ENCODE measurements at regions not wholly inside any gene's neighbourhood (a gene's known extent, or its start where the extent isn't known, plus 50 kb on each side); places are given as distances from the start of the nearest gene placed in this dataset. TPM values are rescaled to one million over a fixed set of nuclear protein-coding genes. Genes with fewer than 3 reads are reported as not detected.
A peak's percentile ranks its signal among the peaks of the same experiment; 100 is the strongest.
"Not testable (repeated sequence)": the region's sequence is repeated elsewhere in the genome, so short reads cannot be mapped to it uniquely, and the experiment has no call there.

DNA sequence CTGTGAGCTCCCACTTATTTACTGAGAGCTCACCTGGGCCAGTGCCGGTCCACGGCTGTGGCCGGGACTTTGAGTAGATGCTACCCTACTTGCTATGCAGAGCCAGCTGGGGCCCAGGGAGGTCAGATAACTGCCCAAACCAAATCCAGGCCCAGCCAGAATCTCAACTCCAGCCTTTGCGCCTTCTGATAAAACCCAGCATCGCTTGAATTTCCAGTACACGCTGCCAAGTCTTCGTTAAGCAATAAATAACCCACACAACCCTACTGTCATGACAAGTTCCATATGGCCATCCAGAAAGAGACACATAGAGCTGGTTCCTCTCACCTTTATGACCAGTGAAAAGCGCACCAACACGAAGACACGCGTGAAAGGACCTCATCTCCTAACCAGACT lies 55.6 kb upstream of the SPN start:
- 91 to 100% methylated on average over 4 to 11 of the region's 11 CpGs for WGBS, 2 experiments (ENCODE audit: insufficient coverage in 1 of 2, insufficient read length in 1 of 2)
- H3K9me3 Mint-ChIP-seq; H3K4me3 ChIP-seq (ENCODE audit: low read length); H3K27ac Mint-ChIP-seq; H3K27me3 ChIP-seq (ENCODE audit: control insufficient read depth, insufficient read depth, low read length, poor library complexity, severe bottlenecking); H3K9me3 ChIP-seq (ENCODE audit: control insufficient read depth, low read length); H3K36me3 ChIP-seq (ENCODE audit: control insufficient read depth, insufficient read depth, low read length); H3K9ac ChIP-seq (ENCODE audit: extremely low read depth, low read length, poor library complexity, severe bottlenecking); DNase-seq; H3K27ac ChIP-seq (ENCODE audit: low read depth, low read length); H3K4me1 ChIP-seq (ENCODE audit: control insufficient read depth, insufficient read depth, low read length): not testable (repeated sequence)
- Mint-ChIP-seq H3K4me3 (peak overlapping the region; percentile 10), H3K27me3 (ENCODE audit: insufficient read depth) (peaks cover 22% of the 10 kb centered on the region), H3K4me1 (peaks cover 23% of the 10 kb centered on the region), H3K36me3 (ENCODE audit: low read depth) (peaks cover 18% of the 10 kb centered on the region)

DNA sequence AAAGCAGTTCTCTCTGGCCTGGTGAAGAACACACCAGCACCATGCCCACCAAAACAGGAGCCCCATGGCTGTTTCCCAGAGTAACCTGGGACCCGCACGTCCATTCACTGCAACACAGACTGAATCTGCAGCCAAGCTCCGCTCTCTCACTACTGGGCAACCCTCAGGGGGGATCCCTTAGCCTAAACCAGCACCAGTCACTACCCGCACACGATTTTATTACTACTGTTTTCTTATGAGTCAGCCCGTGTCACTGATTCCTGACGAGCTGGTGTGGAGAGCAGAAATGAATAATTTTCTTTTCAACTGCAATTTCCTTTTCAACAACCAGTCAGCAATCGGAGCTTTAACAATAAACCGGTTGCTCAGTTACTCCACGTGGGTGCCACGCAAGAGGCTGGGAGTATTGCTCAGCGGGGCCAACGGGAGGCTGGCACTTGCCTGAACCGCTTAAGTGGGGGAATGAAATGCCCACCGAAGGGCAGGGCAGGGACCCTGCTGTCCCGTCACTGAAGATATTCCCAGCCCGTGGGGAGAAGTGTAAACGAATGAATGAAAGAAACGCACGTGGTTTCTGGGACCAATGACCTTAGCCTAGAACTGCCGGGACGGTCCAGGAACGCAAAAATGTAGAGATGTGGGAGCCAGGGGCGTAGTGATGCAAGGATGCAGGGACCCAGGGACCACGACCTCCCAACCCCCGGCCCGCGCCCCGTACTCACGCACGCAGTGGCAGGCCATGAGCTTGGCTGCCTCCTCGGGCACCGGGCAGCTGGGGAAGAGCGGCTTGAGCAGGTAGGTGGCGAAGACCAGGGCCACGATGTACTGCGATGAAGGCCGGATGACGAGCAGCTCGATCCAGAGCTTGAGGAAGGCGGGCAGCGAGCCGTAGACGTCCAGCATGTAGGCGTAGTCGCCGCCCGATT lies 50.4 kb upstream of the SPN start:
- 0% methylated on average over 2 to 24 of the region's 48 CpGs for WGBS, 2 experiments (ENCODE audit: insufficient coverage in 1 of 2, insufficient read length in 1 of 2)
- not testable (repeated sequence) for H3K9me3 Mint-ChIP-seq; H3K27ac ChIP-seq (ENCODE audit: low read depth, low read length); H3K36me3 ChIP-seq (ENCODE audit: control insufficient read depth, insufficient read depth, low read length); H3K9me3 ChIP-seq (ENCODE audit: control insufficient read depth, low read length); H3K36me3 Mint-ChIP-seq (ENCODE audit: low read depth); H3K27me3 ChIP-seq (ENCODE audit: control insufficient read depth, insufficient read depth, low read length, poor library complexity, severe bottlenecking); H3K4me1 ChIP-seq (ENCODE audit: control insufficient read depth, insufficient read depth, low read length)
- peak overlapping the region; percentile 83 for H3K27ac Mint-ChIP-seq
- H3K27me3 Mint-ChIP-seq (ENCODE audit: insufficient read depth), result peaks cover 14% of the 10 kb centered on the region
- peaks cover 16% of the 10 kb centered on the region for H3K4me1 Mint-ChIP-seq
- Histone ChIP-seq H3K4me3 (ENCODE audit: low read length) (peak overlapping the region; percentile 82), H3K9ac (ENCODE audit: extremely low read depth, low read length, poor library complexity, severe bottlenecking) (peak overlapping the region; percentile 70)
- H3K4me3 Mint-ChIP-seq, result peak overlapping the region; percentile 85
- DNase-seq, result peak; percentile 59

Small RNA genes in the stretch of these regions (microRNA-seq; reads per million reads assigned to microRNA genes)
- gene MIR3680-2 (ENCODE audit: borderline microRNAs expressed), result not detected
